Effector memory CD4-positive, alpha-beta T cell (primary cell): ENCODE measurements at regions not wholly inside any gene's neighbourhood (a gene's known extent, or its start where the extent isn't known, plus 50 kb on each side); places are given as distances from the start of the nearest gene placed in this dataset.
"Not testable (repeated sequence)": the region's sequence is repeated elsewhere in the genome, so short reads cannot be mapped to it uniquely, and the experiment has no call there.

Source experiments
- DNase-seq, 3 donors: peaks; one replicate each; pipeline ENCODE4 v3.0.0-alpha.2; 2020
- H3K27ac ChIP-seq: 2 replicates; pipeline ENCODE4 v1.7.0; 2013; ENCODE audit warnings: mild to moderate bottlenecking, low read length, moderate library complexity; ENCODE audit not compliant: insufficient read depth, poor library complexity, severe bottlenecking
- H3K27me3 ChIP-seq: replicated peaks from 2 replicates; pipeline ENCODE4 v1.7.0; 2013; ENCODE audit warnings: mild to moderate bottlenecking, low read length; ENCODE audit not compliant: insufficient read depth, control insufficient read depth, poor library complexity, severe bottlenecking
- H3K36me3 ChIP-seq: 2 replicates; pipeline ENCODE4 v1.7.0; 2013; ENCODE audit warnings: mild to moderate bottlenecking, low read length, moderate library complexity; ENCODE audit not compliant: control insufficient read depth, insufficient read depth
- H3K4me1 ChIP-seq: 2 replicates; pipeline ENCODE4 v1.7.0; 2013; ENCODE audit warnings: low read length, mild to moderate bottlenecking; ENCODE audit not compliant: control insufficient read depth, insufficient read depth, poor library complexity, severe bottlenecking
- H3K4me3 ChIP-seq: 2 replicates; pipeline ENCODE4 v1.7.0; 2013; ENCODE audit warnings: low read length, low read depth, mild to moderate bottlenecking; ENCODE audit not compliant: insufficient read depth, poor library complexity, severe bottlenecking
- H3K9me3 ChIP-seq: 2 replicates; pipeline ENCODE4 v1.7.0; 2013; ENCODE audit warnings: mild to moderate bottlenecking, low read length, moderate library complexity; ENCODE audit not compliant: control insufficient read depth

DNA sequence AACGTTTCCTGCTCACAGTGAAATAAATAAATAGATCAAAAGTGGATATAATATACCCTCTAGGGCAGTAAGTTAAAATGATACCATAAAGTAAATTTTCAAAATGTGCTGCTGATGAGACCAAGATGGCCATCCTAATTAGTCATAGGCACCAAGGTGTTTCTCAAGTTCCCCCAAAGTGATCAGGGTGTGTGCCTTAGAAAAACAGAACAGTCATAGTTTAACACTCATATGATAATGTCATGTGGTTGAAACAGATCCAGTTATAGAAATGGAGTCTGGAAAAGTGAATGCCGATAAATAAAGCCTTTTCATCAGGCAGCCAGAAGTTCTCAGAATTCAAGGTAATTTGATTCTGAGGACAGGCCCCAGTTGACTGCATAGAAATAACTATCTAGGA is 161.5 kb upstream of the CDKN2B start:
- H3K27ac ChIP-seq: no peak overlapping the region
- no peak for DNase-seq

DNA sequence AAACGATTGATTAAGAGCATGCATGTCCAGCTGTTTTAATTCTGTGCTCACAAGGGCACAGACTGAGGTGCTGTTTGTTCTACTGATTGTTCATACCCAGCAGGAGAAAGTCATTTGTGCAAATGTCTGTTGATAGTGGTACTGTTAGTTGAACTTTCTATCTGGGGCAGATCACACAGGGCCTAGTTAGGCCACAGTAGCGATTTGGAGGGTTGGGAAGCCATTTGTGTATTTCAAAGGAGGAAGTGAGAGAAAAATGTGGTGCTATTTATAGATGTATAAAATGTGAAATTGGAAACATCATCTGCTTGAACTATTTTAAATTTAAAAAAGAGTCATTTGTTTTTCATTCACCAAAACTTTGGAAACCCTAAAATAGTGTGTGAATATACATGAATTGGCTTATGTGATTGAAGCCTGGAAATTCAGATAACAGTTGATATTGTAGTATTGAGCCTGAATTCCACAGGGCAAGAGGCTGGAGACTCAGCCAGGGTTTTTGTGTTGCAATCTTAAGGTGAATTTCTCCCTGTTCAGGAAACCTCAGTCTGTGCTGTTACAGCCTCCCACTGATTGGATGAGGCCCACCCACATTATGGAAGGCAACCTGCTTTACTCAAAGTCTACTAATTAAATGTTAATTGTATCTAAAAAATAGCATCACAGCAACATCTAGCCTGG is 162.0 kb upstream of the CDKN2B start:
- H3K9me3 ChIP-seq: no peaks in the 10 kb centered on the region
- no peak overlapping the region for H3K4me3 ChIP-seq
- no peaks in the 10 kb centered on the region for H3K36me3 ChIP-seq
- no peaks in the 10 kb centered on the region for H3K4me1 ChIP-seq
- no peaks in the 10 kb centered on the region for H3K27me3 ChIP-seq
- H3K27ac ChIP-seq: no peak overlapping the region
- no peak for DNase-seq

More for the DNA sequence above, 161.5 kb upstream of the CDKN2B start:
- no peaks in the 10 kb centered on the region for H3K4me1 ChIP-seq
- no peaks in the 10 kb centered on the region for H3K36me3 ChIP-seq
- no peaks in the 10 kb centered on the region for H3K9me3 ChIP-seq
- H3K27me3 ChIP-seq: no peaks in the 10 kb centered on the region
- no peak overlapping the region for H3K4me3 ChIP-seq

DNA sequence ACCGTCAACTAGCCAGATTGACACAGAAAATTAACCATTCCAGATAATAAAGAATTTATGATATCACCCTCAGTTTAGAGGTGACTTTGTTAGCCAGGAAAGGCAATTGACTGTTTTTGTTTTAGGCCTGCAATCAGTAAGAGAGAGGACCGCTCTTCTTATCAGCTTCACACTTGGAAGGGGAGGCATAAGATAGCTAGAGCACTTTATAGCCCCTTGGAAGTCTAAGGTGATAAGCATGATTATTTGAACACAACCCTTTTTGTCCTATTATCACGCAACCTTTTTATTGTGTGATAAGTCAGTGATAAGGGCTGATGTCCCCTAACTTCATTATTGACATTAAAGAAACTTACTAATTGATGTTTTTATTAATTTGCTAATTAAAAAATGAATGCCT is 162.6 kb upstream of the CDKN2B start:
- Histone ChIP-seq H3K36me3 (no peaks in the 10 kb centered on the region), H3K9me3 (no peaks in the 10 kb centered on the region), H3K4me1 (no peaks in the 10 kb centered on the region), H3K27ac (no peak overlapping the region), H3K4me3 (no peak overlapping the region), H3K27me3 (no peaks in the 10 kb centered on the region)
- DNase-seq: no peak

DNA sequence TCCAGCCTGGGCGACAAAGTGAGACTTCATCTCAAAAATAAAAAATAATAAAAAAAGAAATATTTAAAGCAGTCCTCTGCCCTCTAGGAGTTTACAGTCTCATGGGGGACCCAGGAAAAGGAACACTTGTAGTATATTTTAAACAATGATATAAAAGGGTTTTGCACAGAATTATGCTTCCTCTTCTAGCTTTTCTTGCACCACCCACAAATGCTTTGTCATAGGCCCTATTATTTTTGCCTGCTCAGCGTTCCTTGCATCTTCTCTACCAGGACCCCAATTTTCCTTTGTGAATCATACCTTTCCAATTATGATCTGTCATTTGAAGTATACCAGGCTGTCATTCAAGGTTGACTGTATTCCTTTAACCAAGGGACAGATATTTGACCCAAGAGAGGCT is 164.8 kb upstream of the CDKN2B start:
- no peaks in the 10 kb centered on the region for H3K27me3 ChIP-seq
- no peak overlapping the region for H3K4me3 ChIP-seq
- DNase-seq: no peak
- no peaks in the 10 kb centered on the region for H3K4me1 ChIP-seq
- H3K36me3 ChIP-seq: no peaks in the 10 kb centered on the region
- no peaks in the 10 kb centered on the region for H3K9me3 ChIP-seq
- H3K27ac ChIP-seq: no peak overlapping the region

DNA sequence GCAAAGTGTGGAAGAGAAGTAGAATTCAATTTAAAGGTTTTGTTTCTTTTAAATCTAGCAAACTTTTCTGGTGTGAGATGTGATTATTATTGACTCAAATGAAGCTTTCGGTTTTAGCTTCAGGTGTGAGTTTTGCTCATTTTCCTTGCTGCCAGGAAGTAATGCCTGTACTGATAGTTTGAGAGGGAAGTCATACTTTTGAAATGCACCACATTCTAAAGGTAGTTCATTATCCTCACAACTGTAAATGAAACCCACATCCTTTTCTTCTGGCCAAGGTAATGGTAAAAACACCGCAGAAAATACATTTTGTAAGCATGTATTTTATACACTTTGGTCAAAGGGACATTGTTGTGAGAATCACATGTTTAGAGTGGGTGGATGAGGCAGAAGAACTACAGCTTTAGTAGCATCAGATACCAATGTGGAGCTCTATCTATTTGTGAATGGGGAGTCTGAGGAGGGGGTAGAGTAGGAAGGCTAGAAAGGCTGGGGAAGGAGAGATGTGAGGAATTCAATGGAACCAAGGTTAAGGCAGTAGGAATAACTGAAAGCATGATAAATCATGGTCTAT is 167.0 kb upstream of the CDKN2B start:
- H3K27ac ChIP-seq: no peak overlapping the region
- no peaks in the 10 kb centered on the region for H3K27me3 ChIP-seq
- H3K9me3 ChIP-seq: no peaks in the 10 kb centered on the region
- H3K4me1 ChIP-seq: no peaks in the 10 kb centered on the region
- H3K4me3 ChIP-seq: no peak overlapping the region
- DNase-seq: no peak
- H3K36me3 ChIP-seq: no peaks in the 10 kb centered on the region

DNA sequence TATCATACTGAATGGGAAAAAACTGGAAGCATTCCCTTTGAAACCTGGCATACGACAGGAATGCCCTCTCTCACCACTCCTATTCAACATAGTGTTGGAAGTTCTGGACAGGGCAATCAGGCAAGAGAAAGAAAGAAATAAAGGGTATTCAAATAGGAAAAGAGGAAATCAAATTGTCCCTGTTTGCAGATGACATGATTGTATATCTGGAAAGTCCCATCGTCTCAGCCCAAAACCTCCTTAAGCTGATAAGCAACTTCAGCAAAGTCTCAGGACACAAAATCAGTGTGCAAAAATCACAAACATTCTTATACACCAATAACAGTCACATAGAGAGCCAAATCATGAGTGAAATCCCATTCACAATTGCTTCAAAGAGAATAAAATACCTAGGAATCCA is 171.9 kb upstream of the CDKN2B start:
- H3K9me3 ChIP-seq, DNase-seq, H3K27ac ChIP-seq, H3K27me3 ChIP-seq, H3K4me1 ChIP-seq, H3K4me3 ChIP-seq, H3K36me3 ChIP-seq: not testable (repeated sequence)

DNA sequence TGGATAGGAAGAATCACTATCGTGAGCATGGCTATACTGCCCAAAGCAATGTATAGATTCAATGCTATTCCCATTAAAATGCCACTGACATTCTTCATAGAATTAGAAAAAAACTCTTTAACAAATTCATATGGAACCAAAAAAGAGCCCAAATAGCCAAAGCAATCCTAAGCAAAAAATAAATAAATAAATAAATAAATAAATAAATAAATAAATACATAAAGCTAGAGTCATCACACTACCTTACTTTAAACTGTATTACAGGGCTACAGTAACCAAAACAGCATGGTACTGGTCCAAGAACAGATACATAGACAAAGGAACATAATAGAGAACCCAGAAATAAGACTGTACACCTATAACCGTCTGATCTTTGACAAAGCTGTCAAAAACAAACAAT is 180.4 kb upstream of the CDKN2B start:
- DNase-seq: no peak
- no peaks in the 10 kb centered on the region for H3K27me3 ChIP-seq
- H3K4me3 ChIP-seq: no peak overlapping the region
- no peak overlapping the region for H3K27ac ChIP-seq
- H3K36me3 ChIP-seq: no peaks in the 10 kb centered on the region
- H3K4me1 ChIP-seq: no peaks in the 10 kb centered on the region
- no peaks in the 10 kb centered on the region for H3K9me3 ChIP-seq

DNA sequence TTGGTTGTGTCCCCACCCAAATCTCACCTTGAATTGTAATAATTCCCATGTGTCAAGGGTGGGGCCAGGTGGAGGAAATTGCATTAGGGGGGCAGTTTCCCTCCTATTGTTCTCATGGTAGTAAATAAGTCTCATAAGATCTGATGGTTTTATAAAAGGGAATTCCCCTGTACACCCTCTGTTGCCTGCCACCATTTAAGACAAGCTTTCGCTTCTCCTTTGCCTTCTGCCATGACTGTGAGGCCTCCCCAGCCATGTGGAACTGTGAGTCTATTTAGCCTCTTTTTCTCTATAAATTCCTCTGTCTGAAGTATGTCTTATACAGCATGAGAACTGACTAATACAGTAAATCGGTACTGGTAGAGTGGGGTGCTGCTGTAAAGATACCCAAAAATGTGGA is 187.9 kb upstream of the CDKN2B start:
- H3K4me3 ChIP-seq, H3K9me3 ChIP-seq, H3K36me3 ChIP-seq, H3K27ac ChIP-seq, H3K27me3 ChIP-seq, DNase-seq, H3K4me1 ChIP-seq: not testable (repeated sequence)

DNA sequence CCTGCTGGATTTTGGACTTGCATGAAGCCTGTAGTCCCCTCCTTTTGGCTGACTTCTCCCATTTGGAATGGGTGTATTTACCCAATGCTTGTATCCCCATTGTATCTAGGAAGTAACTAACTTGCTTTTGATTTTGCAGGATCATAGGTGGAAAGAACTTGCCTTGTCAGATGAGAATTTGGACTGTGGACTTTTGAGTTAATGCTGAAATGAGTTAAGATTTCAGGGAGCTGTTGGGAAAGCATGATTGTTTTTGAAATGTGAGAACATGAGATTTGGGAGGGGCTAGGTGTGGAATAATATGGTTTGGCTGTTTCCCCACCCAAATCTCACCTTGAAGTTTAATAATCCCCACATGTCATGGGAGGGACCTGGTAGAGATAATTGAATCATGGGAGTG is 189.6 kb upstream of the CDKN2B start:
- Histone ChIP-seq H3K4me3 (no peak overlapping the region), H3K27ac (no peak overlapping the region), H3K36me3 (no peaks in the 10 kb centered on the region), H3K4me1 (no peaks in the 10 kb centered on the region), H3K9me3 (no peaks in the 10 kb centered on the region), H3K27me3 (no peaks in the 10 kb centered on the region)
- no peak for DNase-seq

DNA sequence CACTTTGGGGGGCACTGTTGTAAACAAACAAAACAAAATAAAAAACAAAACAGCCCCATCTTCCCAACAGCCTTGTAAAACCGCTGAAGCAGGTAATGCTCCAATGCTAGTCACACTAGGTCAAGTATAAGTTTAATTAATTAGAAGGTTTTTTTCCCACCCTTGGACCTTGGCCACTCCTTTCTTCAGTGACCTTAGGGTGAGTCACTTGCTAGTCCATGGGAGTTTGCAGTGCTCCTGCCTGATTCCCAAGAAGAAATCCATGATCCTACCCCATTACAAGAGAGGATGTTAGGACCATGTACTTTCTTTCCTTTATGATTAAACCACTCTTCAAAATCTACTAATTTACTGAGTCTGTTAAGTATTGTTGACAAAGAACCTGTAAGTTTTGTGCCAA is 192.2 kb upstream of the CDKN2B start:
- H3K27ac ChIP-seq: no peak overlapping the region

More for the DNA sequence above, 192.2 kb upstream of the CDKN2B start:
- DNase-seq: no peak
- Histone ChIP-seq H3K36me3 (no peaks in the 10 kb centered on the region), H3K4me1 (no peaks in the 10 kb centered on the region), H3K27me3 (no peaks in the 10 kb centered on the region), H3K4me3 (no peak overlapping the region), H3K9me3 (no peaks in the 10 kb centered on the region)
